K562 (cell line): ENCODE measurements at regions not wholly inside any gene's neighbourhood (a gene's known extent, or its start where the extent isn't known, plus 50 kb on each side); places are given as distances from the start of the nearest gene placed in this dataset.

Source experiments
- CAMTA2 ChIP-seq: fragments of 250-450 bp; sonication (Bioruptor Pico); conservative IDR thresholded peaks from 2 replicates; pipeline ENCODE4 v1.5.1; 2022
- CCNT2 ChIP-seq: IDR thresholded peaks from 2 replicates; pipeline ENCODE4 v1.6.1; 2011; ENCODE audit warnings: borderline replicate concordance, low read depth, mild to moderate bottlenecking, moderate library complexity, mixed read lengths, low read length; ENCODE audit not compliant: insufficient read length; ENCODE audit errors: extremely low read depth
- ELF1 ChIP-seq: fragments of 200-800 bp; sonication (Bioruptor generic); IDR thresholded peaks from 2 replicates; pipeline ENCODE4 v1.6.1; 2016; ENCODE audit warnings: missing genetic modification characterization, missing compliant biosample characterization
- NBN ChIP-seq: fragments of 450-650 bp; IDR thresholded peaks from 2 replicates; pipeline ENCODE4 v1.6.1; 2016; ENCODE audit warnings: low read depth, mild to moderate bottlenecking
- POLR2AphosphoS5 ChIP-seq: IDR thresholded peaks from 2 replicates; pipeline ENCODE4 v1.6.1; 2011; ENCODE audit warnings: mild to moderate bottlenecking, low read depth, low read length, moderate library complexity; ENCODE audit not compliant: control insufficient read depth, insufficient read depth
- SPI1 ChIP-seq: IDR thresholded peaks from 2 replicates; pipeline ENCODE4 v1.6.1; 2011; ENCODE audit warnings: low read depth, low read length, control low read depth, borderline replicate concordance
- TCF7 ChIP-seq: sonication (generic); IDR thresholded peaks from 2 replicates; pipeline ENCODE4 v1.6.1; 2016; ENCODE audit warnings: antibody characterized with exemption, borderline replicate concordance
- ZNF124 ChIP-seq: sonication (generic); formaldehyde crosslinking; IDR thresholded peaks from 2 replicates; pipeline ENCODE4 v1.8.1; 2022; ENCODE audit warnings: missing genetic modification reagents
- TF ChIP-seq, protein P1 (sequence below): sonication (generic); formaldehyde crosslinking; IDR thresholded peaks from 2 replicates; pipeline ENCODE4 v1.9.0; 2022; ENCODE audit warnings: mild to moderate bottlenecking, missing genetic modification reagents
- TF ChIP-seq, protein P2 (sequence below): IDR thresholded peaks from 2 replicates; pipeline ENCODE4 v1.6.1; 2011; ENCODE audit not compliant: insufficient read length; ENCODE audit errors: extremely low read depth

DNA sequence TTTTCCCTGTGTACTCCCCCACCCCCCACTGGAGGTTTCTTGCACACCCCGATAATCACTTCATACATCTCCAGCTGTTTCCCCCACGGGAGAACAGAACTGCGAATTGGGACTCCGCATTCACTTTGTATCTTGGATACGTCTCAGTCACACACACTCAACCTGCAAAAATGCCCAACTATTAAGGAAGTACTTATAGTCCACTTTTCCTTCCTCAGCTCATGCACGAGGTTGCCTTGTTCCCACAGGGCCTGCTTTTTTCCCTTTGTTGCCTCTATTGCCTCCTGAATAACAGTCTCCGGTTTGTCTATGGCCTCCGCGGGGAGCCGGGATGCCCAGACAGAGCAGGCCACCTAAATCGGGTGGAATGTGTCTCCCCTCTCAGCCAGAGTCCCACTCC, 282.3 kb downstream of the PYDC2 start:
- TF ChIP-seq, protein P1, sequence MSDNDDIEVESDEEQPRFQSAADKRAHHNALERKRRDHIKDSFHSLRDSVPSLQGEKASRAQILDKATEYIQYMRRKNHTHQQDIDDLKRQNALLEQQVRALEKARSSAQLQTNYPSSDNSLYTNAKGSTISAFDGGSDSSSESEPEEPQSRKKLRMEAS (CRISPR knock-in tag) = no peak
- TF ChIP-seq CCNT2 (no peak), SPI1 (no peak), TCF7 (no peak), ELF1 (no peak), POLR2AphosphoS5 (no peak), NBN (no peak), ZNF124 (no peak), CAMTA2 (CRISPR knock-in tag) (no peak)
- TF ChIP-seq, protein P2, sequence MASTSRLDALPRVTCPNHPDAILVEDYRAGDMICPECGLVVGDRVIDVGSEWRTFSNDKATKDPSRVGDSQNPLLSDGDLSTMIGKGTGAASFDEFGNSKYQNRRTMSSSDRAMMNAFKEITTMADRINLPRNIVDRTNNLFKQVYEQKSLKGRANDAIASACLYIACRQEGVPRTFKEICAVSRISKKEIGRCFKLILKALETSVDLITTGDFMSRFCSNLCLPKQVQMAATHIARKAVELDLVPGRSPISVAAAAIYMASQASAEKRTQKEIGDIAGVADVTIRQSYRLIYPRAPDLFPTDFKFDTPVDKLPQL = no peak
